GM23248 (cell line): ENCODE measurements at regions not wholly inside any gene's neighbourhood (a gene's known extent, or its start where the extent isn't known, plus 50 kb on each side); places are given as distances from the start of the nearest gene placed in this dataset.

Source experiments
- EZH2 ChIP-seq: fragments of 200-600 bp; sonication (generic); IDR thresholded peaks from 2 replicates; pipeline ENCODE4 v1.6.1; 2018; ENCODE audit warnings: antibody characterized with exemption, mild to moderate bottlenecking; ENCODE audit not compliant: insufficient read depth, poor library complexity, severe bottlenecking
- EZH2phosphoT487 ChIP-seq: fragments of 200-600 bp; sonication (generic); IDR thresholded peaks from 2 replicates; pipeline ENCODE4 v1.6.1; 2018; ENCODE audit warnings: antibody characterized with exemption, moderate library complexity, mild to moderate bottlenecking, low read depth; ENCODE audit not compliant: insufficient read depth

GRCh38 chr6:102928109-102928508, 1534.6 kb downstream of the GRIK2 start:
- no peak for TF ChIP-seq EZH2
- TF ChIP-seq EZH2phosphoT487 = no peak
